ENCODE measurements at regions not wholly inside any gene's neighbourhood (a gene's known extent, or its start where the extent isn't known, plus 50 kb on each side); places are given as distances from the start of the nearest gene placed in this dataset.

DNA sequence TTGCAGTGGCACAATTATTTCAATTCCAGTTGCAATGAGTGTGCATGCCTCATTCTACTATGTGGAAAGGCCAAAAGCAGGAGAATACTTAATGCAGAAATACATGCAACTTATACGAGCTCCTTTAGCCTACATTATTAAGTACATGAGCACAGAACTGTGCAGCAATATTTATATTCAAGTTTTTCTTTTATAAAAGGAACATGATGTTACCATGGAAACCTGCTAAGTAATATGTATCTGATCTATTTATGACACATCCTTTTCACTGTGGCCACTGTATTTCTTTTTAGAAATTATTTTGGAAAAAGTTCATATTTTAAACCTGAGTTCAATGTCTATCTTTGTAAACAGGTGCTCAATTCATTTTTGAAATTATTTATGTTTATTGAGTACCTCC lies 88.9 kb downstream of the ELAPOR2 start:
- no peak for TF ChIP-seq ZFX (IDR thresholded peaks at IDR 0.05; ENCODE audit: borderline replicate concordance)
- TF ChIP-seq, protein P1, sequence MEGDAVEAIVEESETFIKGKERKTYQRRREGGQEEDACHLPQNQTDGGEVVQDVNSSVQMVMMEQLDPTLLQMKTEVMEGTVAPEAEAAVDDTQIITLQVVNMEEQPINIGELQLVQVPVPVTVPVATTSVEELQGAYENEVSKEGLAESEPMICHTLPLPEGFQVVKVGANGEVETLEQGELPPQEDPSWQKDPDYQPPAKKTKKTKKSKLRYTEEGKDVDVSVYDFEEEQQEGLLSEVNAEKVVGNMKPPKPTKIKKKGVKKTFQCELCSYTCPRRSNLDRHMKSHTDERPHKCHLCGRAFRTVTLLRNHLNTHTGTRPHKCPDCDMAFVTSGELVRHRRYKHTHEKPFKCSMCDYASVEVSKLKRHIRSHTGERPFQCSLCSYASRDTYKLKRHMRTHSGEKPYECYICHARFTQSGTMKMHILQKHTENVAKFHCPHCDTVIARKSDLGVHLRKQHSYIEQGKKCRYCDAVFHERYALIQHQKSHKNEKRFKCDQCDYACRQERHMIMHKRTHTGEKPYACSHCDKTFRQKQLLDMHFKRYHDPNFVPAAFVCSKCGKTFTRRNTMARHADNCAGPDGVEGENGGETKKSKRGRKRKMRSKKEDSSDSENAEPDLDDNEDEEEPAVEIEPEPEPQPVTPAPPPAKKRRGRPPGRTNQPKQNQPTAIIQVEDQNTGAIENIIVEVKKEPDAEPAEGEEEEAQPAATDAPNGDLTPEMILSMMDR (IDR thresholded peaks at IDR 0.05), result no peak

DNA sequence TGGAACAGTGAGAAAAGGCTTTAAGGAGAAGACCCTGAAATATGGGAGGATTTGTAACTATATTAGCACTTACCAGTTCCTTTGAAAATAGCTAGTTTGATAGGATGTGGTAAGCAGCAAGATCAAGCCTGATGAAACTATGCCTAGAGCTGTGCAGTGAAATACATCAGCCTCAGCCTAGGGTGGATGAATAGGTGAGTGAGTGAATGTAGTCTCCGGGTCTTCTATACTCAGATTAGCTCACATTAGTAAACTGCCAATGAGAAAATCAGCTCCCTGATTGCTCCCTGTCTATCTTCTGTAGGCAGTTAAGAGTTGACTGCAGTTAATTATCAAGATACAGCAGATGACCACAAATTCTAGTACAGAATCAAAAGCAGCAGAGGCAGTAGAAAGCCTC lies 89.6 kb downstream of the ELAPOR2 start:
- no peak overlapping the region for H3K27ac ChIP-seq
- TF ChIP-seq ZFX (IDR thresholded peaks at IDR 0.05; ENCODE audit: borderline replicate concordance), result no peak
- TF ChIP-seq, protein P1 (IDR thresholded peaks at IDR 0.05), result no peak

More for the DNA sequence above, 88.9 kb downstream of the ELAPOR2 start:
- no peak overlapping the region for H3K27ac ChIP-seq

DNA sequence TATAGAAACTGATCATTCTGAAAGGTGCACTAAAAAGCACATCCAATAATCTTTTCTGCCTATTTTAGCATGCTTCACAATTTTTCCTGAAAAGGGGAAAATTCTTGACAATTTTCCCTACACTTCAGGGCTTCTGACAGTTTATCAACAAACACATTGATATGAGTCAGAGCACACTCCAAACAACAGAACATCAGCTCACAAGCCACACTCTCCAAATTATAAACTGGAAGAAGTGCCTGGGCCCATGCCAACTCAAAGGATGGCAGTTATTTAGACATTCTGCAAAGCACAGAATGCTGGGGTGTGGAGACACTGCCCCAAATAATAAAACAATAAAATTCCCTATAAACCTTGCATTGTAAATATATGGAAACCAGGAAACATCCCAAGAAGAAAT lies 90.8 kb downstream of the ELAPOR2 start:
- no peak for TF ChIP-seq ZFX (IDR thresholded peaks at IDR 0.05; ENCODE audit: borderline replicate concordance)
- TF ChIP-seq, protein P1 (IDR thresholded peaks at IDR 0.05), result no peak

DNA sequence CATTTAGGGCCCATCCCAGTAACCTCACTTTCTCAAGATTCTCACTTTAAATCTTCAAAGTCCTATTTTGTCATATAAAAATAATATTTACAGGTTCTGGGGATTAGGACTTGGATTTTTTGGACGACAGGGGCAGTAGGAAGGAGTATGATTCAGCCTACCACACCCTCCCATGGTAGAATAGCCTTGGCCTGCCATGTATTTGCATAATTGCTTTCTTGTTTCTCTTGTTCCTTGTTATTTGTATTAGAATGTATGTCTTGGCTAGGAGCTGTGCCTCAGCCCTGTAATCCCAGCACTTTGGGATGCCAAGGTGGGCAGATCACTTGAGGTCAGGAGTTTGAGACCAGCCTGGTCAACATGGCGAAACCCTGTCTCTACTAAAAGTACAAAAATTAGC lies 92.5 kb downstream of the ELAPOR2 start:
- peak overlapping the region; percentile 41 for H3K27ac ChIP-seq
- TF ChIP-seq, protein P1 (IDR thresholded peaks at IDR 0.05), result no peak
- no peak for TF ChIP-seq ZFX (IDR thresholded peaks at IDR 0.05; ENCODE audit: borderline replicate concordance)

More for the DNA sequence above, 90.8 kb downstream of the ELAPOR2 start:
- H3K27ac ChIP-seq, result no peak overlapping the region

DNA sequence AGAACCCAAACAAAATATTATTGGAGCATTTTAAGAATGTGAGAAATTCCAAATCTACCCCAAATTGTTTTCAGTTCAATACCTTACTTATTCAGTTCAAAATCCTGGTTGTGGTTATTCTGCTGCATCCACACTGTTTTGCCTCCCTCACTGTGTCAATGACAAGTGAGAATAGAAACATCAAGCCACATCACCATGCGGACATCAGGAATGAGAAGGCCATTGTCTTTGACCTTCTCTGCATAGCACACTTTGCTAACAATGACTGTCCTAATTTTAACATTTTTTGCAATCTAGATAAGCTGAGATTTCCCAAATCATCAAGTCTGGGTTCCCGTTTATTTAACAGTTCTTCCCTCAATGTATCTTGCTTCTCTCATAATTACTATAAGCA lies 93.7 kb downstream of the ELAPOR2 start:
- H3K27ac ChIP-seq, result no peak overlapping the region
- TF ChIP-seq, protein P1 (IDR thresholded peaks at IDR 0.05), result no peak
- TF ChIP-seq ZFX (IDR thresholded peaks at IDR 0.05; ENCODE audit: borderline replicate concordance), result no peak

DNA sequence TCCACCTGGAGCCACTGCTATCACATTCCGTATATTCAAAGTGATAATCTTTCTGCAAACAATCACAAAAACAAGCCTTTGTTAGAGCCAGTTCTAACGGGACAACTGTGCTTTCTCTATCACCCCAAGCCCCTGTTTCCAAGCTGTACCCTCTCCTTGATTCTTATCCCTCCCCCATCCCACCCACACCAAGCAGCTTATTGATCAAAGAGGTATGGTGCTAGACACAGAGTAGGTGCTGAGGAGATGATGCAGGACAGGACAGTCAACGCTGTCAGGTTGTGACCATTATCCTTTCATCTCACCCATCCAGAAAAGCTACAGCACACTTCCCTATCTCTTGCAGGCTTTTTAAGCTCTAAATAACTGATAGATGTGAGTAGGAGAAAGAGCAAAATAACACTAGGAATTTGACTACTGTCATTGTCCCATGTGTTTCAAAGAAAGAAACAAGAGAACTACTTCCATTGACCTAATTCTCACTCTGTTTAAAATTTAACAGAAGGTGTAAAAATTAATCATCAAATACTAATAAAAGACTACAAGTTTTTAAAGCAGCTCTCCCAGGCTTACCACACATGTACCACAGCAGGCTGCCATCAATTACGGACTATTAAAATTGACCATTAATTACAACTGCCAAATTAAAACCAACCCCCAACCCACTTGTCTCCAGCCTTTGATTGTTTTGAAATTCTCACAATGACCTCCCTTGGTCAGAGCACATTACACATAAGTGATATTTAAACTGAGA lies 94.3 kb downstream of the ELAPOR2 start:
- TF ChIP-seq ZFX (IDR thresholded peaks at IDR 0.05; ENCODE audit: borderline replicate concordance), result no peak
- TF ChIP-seq, protein P1 (IDR thresholded peaks at IDR 0.05), result no peak
- H3K27ac ChIP-seq, result no peak overlapping the region

DNA sequence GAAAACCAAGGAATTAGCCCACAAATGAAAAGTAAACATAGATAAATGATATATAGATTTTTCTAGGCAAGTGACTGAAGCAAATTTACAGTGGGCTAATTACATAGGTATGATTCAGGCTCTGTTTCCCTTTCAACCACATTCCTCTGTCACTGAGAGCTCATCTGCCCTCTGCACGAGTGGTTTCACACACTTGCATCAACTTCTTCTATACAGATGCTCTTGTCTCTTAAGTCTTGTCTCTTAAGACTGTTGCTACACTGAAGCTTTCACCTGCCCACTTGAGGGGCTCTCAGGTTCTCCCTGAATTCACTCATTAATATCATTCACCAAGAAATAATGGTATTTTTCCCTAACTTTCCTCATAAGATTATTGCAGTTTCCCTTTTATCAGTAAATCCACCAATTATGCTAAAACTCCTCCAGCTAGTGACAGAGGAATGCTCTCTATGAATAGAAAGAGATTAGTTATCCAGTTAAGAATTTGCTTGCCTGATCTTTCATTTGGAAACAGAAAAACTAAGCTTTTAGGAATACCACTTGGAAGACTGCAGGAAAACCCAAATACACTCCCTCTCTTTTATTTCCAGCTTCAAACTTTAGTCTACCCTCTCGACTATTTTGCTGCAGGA lies 95.7 kb downstream of the ELAPOR2 start:
- no peak overlapping the region for H3K27ac ChIP-seq
- TF ChIP-seq, protein P1 (IDR thresholded peaks at IDR 0.05), result no peak
- TF ChIP-seq ZFX (IDR thresholded peaks at IDR 0.05; ENCODE audit: borderline replicate concordance), result no peak
